ENCODE measurements at regions not wholly inside any gene's neighbourhood (a gene's known extent, or its start where the extent isn't known, plus 50 kb on each side); places are given as distances from the start of the nearest gene placed in this dataset.

DNA sequence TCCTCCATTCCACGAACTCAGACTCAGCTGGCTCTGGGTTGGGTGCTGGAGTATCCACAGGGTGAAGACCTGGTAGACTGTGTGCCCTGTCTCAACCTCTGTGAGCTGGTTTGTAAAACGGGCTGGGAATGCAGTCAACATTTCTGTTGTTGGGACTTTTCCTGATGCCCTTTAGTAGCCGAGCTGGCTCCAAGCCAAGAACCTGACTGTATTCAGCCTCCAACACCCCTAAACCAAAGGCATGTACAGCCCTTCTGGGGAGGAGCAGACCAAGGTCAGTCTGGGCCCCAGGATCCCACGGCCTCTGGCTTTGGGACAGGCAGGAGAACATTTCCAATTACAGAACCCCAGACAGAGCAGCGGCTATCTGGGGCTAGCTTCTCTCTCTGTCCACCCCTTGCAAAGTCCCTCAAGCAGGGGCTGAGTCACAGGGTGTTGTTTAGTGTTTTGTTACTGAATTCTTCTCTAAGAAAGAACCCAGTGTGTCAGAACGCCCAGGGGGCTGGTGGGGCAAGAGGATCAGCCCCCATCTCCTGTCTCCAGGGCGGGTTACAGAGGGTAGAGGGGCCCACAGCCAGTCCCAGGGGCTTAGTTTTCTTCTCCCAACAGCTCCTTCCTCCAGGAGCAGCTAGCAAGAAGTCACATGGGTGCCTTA lies 56.8 kb upstream of the SLC6A6 start:
- TF ChIP-seq, protein P1, sequence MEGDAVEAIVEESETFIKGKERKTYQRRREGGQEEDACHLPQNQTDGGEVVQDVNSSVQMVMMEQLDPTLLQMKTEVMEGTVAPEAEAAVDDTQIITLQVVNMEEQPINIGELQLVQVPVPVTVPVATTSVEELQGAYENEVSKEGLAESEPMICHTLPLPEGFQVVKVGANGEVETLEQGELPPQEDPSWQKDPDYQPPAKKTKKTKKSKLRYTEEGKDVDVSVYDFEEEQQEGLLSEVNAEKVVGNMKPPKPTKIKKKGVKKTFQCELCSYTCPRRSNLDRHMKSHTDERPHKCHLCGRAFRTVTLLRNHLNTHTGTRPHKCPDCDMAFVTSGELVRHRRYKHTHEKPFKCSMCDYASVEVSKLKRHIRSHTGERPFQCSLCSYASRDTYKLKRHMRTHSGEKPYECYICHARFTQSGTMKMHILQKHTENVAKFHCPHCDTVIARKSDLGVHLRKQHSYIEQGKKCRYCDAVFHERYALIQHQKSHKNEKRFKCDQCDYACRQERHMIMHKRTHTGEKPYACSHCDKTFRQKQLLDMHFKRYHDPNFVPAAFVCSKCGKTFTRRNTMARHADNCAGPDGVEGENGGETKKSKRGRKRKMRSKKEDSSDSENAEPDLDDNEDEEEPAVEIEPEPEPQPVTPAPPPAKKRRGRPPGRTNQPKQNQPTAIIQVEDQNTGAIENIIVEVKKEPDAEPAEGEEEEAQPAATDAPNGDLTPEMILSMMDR (IDR thresholded peaks at IDR 0.05; ENCODE audit: unreplicated experiment) = no peak
- DNase-seq (ENCODE audit: low spot score in 2 of 2, unreplicated experiment in 2 of 2) = no peak
- no peaks in the 10 kb centered on the region for H3K9me3 Mint-ChIP-seq
- peaks cover 1% of the 10 kb centered on the region for H3K27me3 Mint-ChIP-seq (ENCODE audit: low read depth)
- peaks cover 17% of the 10 kb centered on the region for H3K4me1 Mint-ChIP-seq
- H3K27ac Mint-ChIP-seq = no peak overlapping the region
- H3K36me3 Mint-ChIP-seq = no peaks in the 10 kb centered on the region
- no peak overlapping the region for H3K4me3 Mint-ChIP-seq

DNA sequence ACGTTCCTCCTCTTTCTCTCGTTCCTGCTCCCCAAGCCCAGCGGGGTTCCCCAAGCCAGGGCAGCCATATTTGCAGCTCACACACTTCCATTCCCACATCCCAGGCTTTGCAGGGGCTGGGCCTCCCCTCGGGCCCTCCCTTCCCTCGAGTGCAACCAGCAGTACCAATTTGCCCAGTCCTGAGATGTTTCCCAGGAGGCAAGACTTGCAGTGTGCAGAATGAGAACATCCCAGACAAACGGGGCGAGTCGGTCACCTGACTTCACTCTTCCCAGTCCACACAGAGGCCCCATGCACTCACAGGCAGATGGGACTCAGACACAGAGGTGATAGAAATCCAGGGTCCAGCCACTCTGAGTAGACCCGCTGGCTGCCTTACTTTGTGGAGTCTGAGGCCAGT lies 56.2 kb upstream of the SLC6A6 start:
- Mint-ChIP-seq H3K27me3 (ENCODE audit: low read depth) (peaks cover 1% of the 10 kb centered on the region), H3K27ac (no peak overlapping the region), H3K4me3 (no peak overlapping the region), H3K9me3 (no peaks in the 10 kb centered on the region), H3K36me3 (no peaks in the 10 kb centered on the region), H3K4me1 (peaks cover 17% of the 10 kb centered on the region)
- TF ChIP-seq, protein P1 (IDR thresholded peaks at IDR 0.05; ENCODE audit: unreplicated experiment) = no peak
- DNase-seq (ENCODE audit: low spot score in 2 of 2, unreplicated experiment in 2 of 2) = no peak

DNA sequence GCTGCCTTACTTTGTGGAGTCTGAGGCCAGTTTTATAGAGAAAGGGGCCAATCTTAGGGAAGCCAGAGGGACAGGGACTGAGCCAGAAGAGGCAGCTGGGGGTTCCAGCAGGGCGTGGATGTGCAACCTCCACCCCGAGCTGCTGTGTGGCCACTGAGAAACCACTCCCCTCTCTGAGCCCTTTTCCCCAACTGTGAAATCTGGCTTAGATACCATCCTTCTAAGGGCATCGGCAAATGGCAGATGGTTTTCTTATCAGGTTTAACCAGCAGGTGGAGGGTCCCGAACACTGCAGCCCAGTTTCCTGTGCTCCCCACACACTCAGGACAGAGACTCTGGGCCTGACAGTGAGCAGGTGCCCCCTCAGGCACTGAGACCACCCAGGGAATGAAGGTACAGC lies 55.8 kb upstream of the SLC6A6 start:
- no peak for DNase-seq (ENCODE audit: low spot score in 2 of 2, unreplicated experiment in 2 of 2)
- H3K36me3 Mint-ChIP-seq = no peaks in the 10 kb centered on the region
- H3K4me3 Mint-ChIP-seq = no peak overlapping the region
- peaks cover 1% of the 10 kb centered on the region for H3K27me3 Mint-ChIP-seq (ENCODE audit: low read depth)
- TF ChIP-seq, protein P1 (IDR thresholded peaks at IDR 0.05; ENCODE audit: unreplicated experiment) = no peak
- H3K9me3 Mint-ChIP-seq = no peaks in the 10 kb centered on the region
- peaks cover 17% of the 10 kb centered on the region for H3K4me1 Mint-ChIP-seq
- no peak overlapping the region for H3K27ac Mint-ChIP-seq

DNA sequence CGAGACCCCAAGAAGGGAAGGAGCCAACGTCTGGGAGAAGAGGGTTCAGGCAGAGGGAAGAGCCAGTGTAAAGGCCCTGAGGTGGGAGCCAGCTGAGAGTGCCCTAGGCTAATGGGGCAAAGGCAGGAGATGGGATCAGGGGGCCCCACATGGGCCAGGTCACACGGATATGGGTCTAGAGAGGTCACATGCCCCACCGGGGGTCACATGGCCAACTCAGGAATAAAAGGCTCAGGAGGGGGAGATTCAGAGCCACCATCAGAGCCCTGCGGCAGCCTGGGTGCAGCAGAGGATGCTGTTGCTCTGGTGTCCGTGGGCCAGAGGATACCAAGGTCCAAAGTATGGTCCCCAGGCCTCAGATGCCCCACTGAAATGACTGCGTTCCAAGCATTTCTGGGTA lies 55.3 kb upstream of the SLC6A6 start:
- Mint-ChIP-seq H3K4me3 (no peak overlapping the region), H3K36me3 (no peaks in the 10 kb centered on the region), H3K9me3 (no peaks in the 10 kb centered on the region), H3K27ac (no peak overlapping the region), H3K27me3 (ENCODE audit: low read depth) (peaks cover 1% of the 10 kb centered on the region), H3K4me1 (peaks cover 17% of the 10 kb centered on the region)
- no peak for DNase-seq (ENCODE audit: low spot score in 2 of 2, unreplicated experiment in 2 of 2)
- TF ChIP-seq, protein P1 (IDR thresholded peaks at IDR 0.05; ENCODE audit: unreplicated experiment) = no peak

DNA sequence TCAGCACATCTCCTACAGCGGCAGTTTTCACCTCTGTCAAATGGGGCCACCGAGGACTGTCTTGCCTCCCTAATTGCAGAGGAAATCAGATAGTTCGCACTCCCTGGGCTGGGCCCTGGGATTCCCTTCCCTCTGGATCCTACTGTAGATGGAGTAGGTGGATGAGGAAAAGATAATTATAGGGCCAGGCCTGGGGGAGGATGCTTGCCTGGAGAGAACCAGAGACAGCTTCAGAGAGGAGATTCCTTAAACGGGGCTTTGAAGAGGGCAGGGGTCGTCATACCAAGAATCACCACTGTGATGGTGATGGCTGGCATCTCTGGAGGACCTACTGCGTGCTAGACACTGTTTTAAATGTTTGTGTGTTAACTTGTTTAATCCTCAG lies 50.8 kb upstream of the SLC6A6 start:
- Mint-ChIP-seq H3K36me3 (no peaks in the 10 kb centered on the region), H3K9me3 (no peaks in the 10 kb centered on the region), H3K27me3 (ENCODE audit: low read depth) (peaks cover 1% of the 10 kb centered on the region), H3K4me3 (no peak overlapping the region), H3K27ac (no peak overlapping the region), H3K4me1 (peaks cover 12% of the 10 kb centered on the region)
- TF ChIP-seq, protein P1 (IDR thresholded peaks at IDR 0.05; ENCODE audit: unreplicated experiment) = no peak
- DNase-seq (ENCODE audit: low spot score in 2 of 2, unreplicated experiment in 2 of 2) = no peak
